IMR-90 (cell line): ENCODE measurements at regions not wholly inside any gene's neighbourhood (a gene's known extent, or its start where the extent isn't known, plus 50 kb on each side); places are given as distances from the start of the nearest gene placed in this dataset.

ENCODE experiments used
- ATAC-seq: fragments of 200-7000 bp; cut with Tn5 transposase; 2 replicates; pipeline ENCODE4 v1.9.1; 2020; ENCODE audit warnings: low read depth, mild to moderate bottlenecking, moderate library complexity
- BruUV-seq: library from RNA; stranded (reverse); fragments of 400-500 nt; replicated peaks from 2 replicates; lab custom pipeline; 2021; lab: Mats Ljungman, UMichigan
- CTCF ChIA-PET: fragments of 300-600 bp; formaldehyde crosslinking; extraction: SDS; loops from one replicate; lab custom pipeline; 2021; ENCODE audit warnings: antibody characterized with exemption; lab: Yijun Ruan, JAX
- POLR2A ChIA-PET: fragments of 300-600 bp; sonication (Branson Sonifier 250); formaldehyde crosslinking; loops from one replicate; lab custom pipeline; 2022; ENCODE audit warnings: antibody characterized with exemption; ENCODE audit not compliant: unreplicated experiment; lab: Charles Lee
- DNase-seq: peaks from one replicate; pipeline ENCODE4 v3.0.0; 2013
- H2AFZ ChIP-seq: replicated peaks from 2 replicates; pipeline ENCODE3; 2013; ENCODE audit warnings: low read length, mild to moderate bottlenecking; ENCODE audit not compliant: poor library complexity
- H2AK5ac ChIP-seq: 2 replicates; pipeline ENCODE4 v1.6.1; 2013; ENCODE audit warnings: low read depth, low read length, inconsistent platforms
- H2AK9ac ChIP-seq: replicated peaks from 2 replicates; pipeline ENCODE3; 2013; ENCODE audit warnings: mild to moderate bottlenecking, low read depth, low read length, moderate library complexity; ENCODE audit not compliant: poor library complexity
- H2BK120ac ChIP-seq: 2 replicates; pipeline ENCODE4 v1.6.1; 2013; ENCODE audit warnings: low read depth, low read length, inconsistent platforms
- H2BK15ac ChIP-seq: 3 replicates; pipeline ENCODE4 v1.6.1; 2013; ENCODE audit warnings: low read depth, low read length, inconsistent platforms
- H2BK20ac ChIP-seq: 2 replicates; pipeline ENCODE4 v1.6.1; 2013; ENCODE audit warnings: low read depth, mild to moderate bottlenecking, inconsistent platforms, low read length, moderate library complexity
- H2BK5ac ChIP-seq: 2 replicates; pipeline ENCODE4 v1.6.1; 2013; ENCODE audit warnings: mild to moderate bottlenecking, low read depth, low read length, inconsistent platforms; ENCODE audit not compliant: poor library complexity, severe bottlenecking
- H3K14ac ChIP-seq: replicated peaks from 2 replicates; pipeline ENCODE4 v1.6.1; 2013; ENCODE audit warnings: low read depth, low read length, inconsistent platforms
- H3K18ac ChIP-seq: 2 replicates; pipeline ENCODE4 v1.6.1; 2013; ENCODE audit warnings: low read depth, low read length, control low read depth
- H3K23ac ChIP-seq: 2 replicates; pipeline ENCODE4 v1.6.1; 2013; ENCODE audit warnings: low read depth, low read length, inconsistent platforms
- H3K27ac ChIP-seq: 2 replicates; pipeline ENCODE4 v1.5.1; 2013; ENCODE audit warnings: mild to moderate bottlenecking, control low read depth, low read length; ENCODE audit not compliant: insufficient read depth
- H3K27me3 ChIP-seq: 2 replicates; pipeline ENCODE4 v1.6.1; 2013; ENCODE audit warnings: low read length; ENCODE audit not compliant: control insufficient read depth, insufficient read depth
- H3K36me3 ChIP-seq: 2 replicates; pipeline ENCODE4 v1.6.1; 2013; ENCODE audit warnings: low read length, mixed read lengths; ENCODE audit not compliant: control insufficient read depth, insufficient read depth
- H3K4ac ChIP-seq: 2 replicates; pipeline ENCODE4 v1.6.1; 2013; ENCODE audit warnings: low read depth, low read length, inconsistent platforms
- H3K4me1 ChIP-seq: 2 replicates; pipeline ENCODE4 v1.6.1; 2013; ENCODE audit warnings: low read length, mixed read lengths; ENCODE audit not compliant: control insufficient read depth, insufficient read depth
- H3K4me2 ChIP-seq: 2 replicates; pipeline ENCODE4 v1.6.1; 2013; ENCODE audit warnings: low read depth, mild to moderate bottlenecking, control low read depth, low read length, moderate library complexity
- H3K4me3 ChIP-seq: 2 replicates; pipeline ENCODE4 v1.5.1; 2013; ENCODE audit warnings: low read depth, mild to moderate bottlenecking, control low read depth, low read length, moderate library complexity; ENCODE audit not compliant: insufficient read depth
- H3K56ac ChIP-seq: 2 replicates; pipeline ENCODE4 v1.6.1; 2013; ENCODE audit warnings: low read length, inconsistent platforms; ENCODE audit not compliant: insufficient read depth; ENCODE audit errors: extremely low read depth
- H3K79me1 ChIP-seq, 2 experiments: 2 replicates each; pipeline ENCODE4 v1.6.1; 2013; ENCODE audit warnings: low read length in 2 of 2, inconsistent platforms in 1 of 2, low read depth in 1 of 2
- H3K9ac ChIP-seq: 2 replicates; pipeline ENCODE4 v1.6.1; 2013; ENCODE audit warnings: low read depth, low read length, control low read depth
- H3K9me1 ChIP-seq: 2 replicates; pipeline ENCODE4 v1.6.1; 2013; ENCODE audit warnings: low read length, inconsistent platforms; ENCODE audit not compliant: insufficient read depth
- H3K9me3 ChIP-seq: 2 replicates; pipeline ENCODE4 v1.6.1; 2013; ENCODE audit warnings: low read length; ENCODE audit not compliant: control insufficient read depth, insufficient read depth
- H4K20me1 ChIP-seq: 2 replicates; pipeline ENCODE4 v1.6.1; 2013; ENCODE audit warnings: low read length, inconsistent platforms; ENCODE audit not compliant: insufficient read depth
- H4K5ac ChIP-seq: 2 replicates; pipeline ENCODE4 v1.6.1; 2013; ENCODE audit warnings: mild to moderate bottlenecking, low read depth, low read length, control low read depth
- H4K8ac ChIP-seq, 2 experiments: 2 replicates each; pipeline ENCODE4 v1.6.1; 2013; ENCODE audit warnings: low read depth in 2 of 2, low read length in 2 of 2, control low read depth in 1 of 2, inconsistent platforms in 1 of 2
- H4K91ac ChIP-seq: 2 replicates; pipeline ENCODE4 v1.6.1; 2013; ENCODE audit warnings: low read depth, low read length, inconsistent platforms; ENCODE audit not compliant: insufficient read depth
- BHLHE40 ChIP-seq: fragments of 150-350 bp; IDR thresholded peaks from 2 replicates; pipeline ENCODE4 v1.6.1; 2016; ENCODE audit warnings: mild to moderate bottlenecking, low read depth, low read length
- CEBPB ChIP-seq: IDR thresholded peaks from 2 replicates; pipeline ENCODE4 v1.6.1; 2012; ENCODE audit warnings: low read depth, low read length, improper control_type of control experiment
- CHD1 ChIP-seq: IDR thresholded peaks from 2 replicates; pipeline ENCODE4 v1.6.1; 2012; ENCODE audit warnings: low read depth, low read length, improper control_type of control experiment
- CTCF ChIP-seq: conservative IDR thresholded peaks from 2 replicates; pipeline ENCODE4 v1.5.1; 2012; ENCODE audit warnings: mild to moderate bottlenecking, low read depth, low read length, improper control_type of control experiment
- MAFK ChIP-seq: IDR thresholded peaks from 2 replicates; pipeline ENCODE4 v1.6.1; 2012; ENCODE audit warnings: low read depth, low read length, improper control_type of control experiment
- MXI1 ChIP-seq: IDR thresholded peaks from 2 replicates; pipeline ENCODE4 v1.6.1; 2012; ENCODE audit warnings: low read depth, mild to moderate bottlenecking, low read length, moderate library complexity, borderline replicate concordance
- POLR2A ChIP-seq: IDR thresholded peaks from 2 replicates; pipeline ENCODE4 v1.6.1; 2012; ENCODE audit warnings: mild to moderate bottlenecking, low read depth, low read length
- RAD21 ChIP-seq: IDR thresholded peaks from 2 replicates; pipeline ENCODE4 v1.6.1; 2012; ENCODE audit warnings: low read length, improper control_type of control experiment
- RCOR1 ChIP-seq: IDR thresholded peaks from 2 replicates; pipeline ENCODE4 v1.6.1; 2012; ENCODE audit warnings: mild to moderate bottlenecking, low read length, improper control_type of control experiment; ENCODE audit not compliant: insufficient replicate concordance
- RFX5 ChIP-seq: IDR thresholded peaks from 2 replicates; pipeline ENCODE4 v1.8.0; 2012; ENCODE audit warnings: low read depth, mild to moderate bottlenecking, low read length, moderate library complexity
- USF2 ChIP-seq: fragments of 150-350 bp; IDR thresholded peaks from 2 replicates; pipeline ENCODE4 v1.6.1; 2017; ENCODE audit warnings: mild to moderate bottlenecking, antibody characterized with exemption, low read length, low read depth
- WGBS, 2 experiments: methylation state at CpG; one replicate each; pipeline versions ENCODE4 v1.1.5 to v1.1.7; 2013; ENCODE audit warnings: missing lambda C conversion rate in 2 of 2; ENCODE audit not compliant: insufficient read length in 1 of 2; ENCODE audit errors: extremely low coverage in 2 of 2; 5-methylcytosine and 5-hydroxymethylcytosine counted together
- dilution Hi-C: fragments of 300-500 bp; cut with HindIII; formaldehyde crosslinking; loops from one replicate; pipeline ENCODE4 v1.14.3; 2018; ENCODE audit warnings: low sequenced_read_pairs; ENCODE audit not compliant: unreplicated experiment
- in situ Hi-C: fragments of 300-500 bp; cut with MboI; formaldehyde crosslinking; loops from 3 replicates; pipeline ENCODE4 v1.14.3; 2019; ENCODE audit warnings: low sequenced_read_pairs, inconsistent platforms, mixed read lengths
- intact Hi-C: fragments of 100-400 bp; cut with micrococcal nuclease; formaldehyde crosslinking; loops from 2 replicates; pipeline ENCODE4 v1.10.0; 2022

GRCh38 chr21:38668067-38668466 is 137.7 kb upstream of the ETS2 start:
- dilution Hi-C loops (no loop called here), intact Hi-C loops (loop anchor here (2.0 kb wide), 1 partner anchor 471 kb away; no protein-coding TSS in a partner anchor), in situ Hi-C loops (no loop called here)
- no peak overlapping the region for H2AFZ ChIP-seq
- no peak overlapping the region for H3K14ac ChIP-seq
- H4K8ac ChIP-seq: no peak overlapping the region
- no peaks in the 10 kb centered on the region for H3K9me1 ChIP-seq
- no peak overlapping the region for H3K9ac ChIP-seq
- BruUV-seq: no TSS peak
- CTCF ChIA-PET: interaction anchor here (1.5 kb wide), 1 partner anchor 44 kb away, joined by 3 read pairs; no protein-coding TSS in a partner anchor
- H4K20me1 ChIP-seq: no peaks in the 10 kb centered on the region
- H3K79me1 ChIP-seq: no peaks in the 10 kb centered on the region
- no peak overlapping the region for H3K18ac ChIP-seq
- H3K9me3 ChIP-seq: peaks cover 3% of the 10 kb centered on the region; the same call in 1 of the 2 replicates
- no peak overlapping the region for H4K5ac ChIP-seq
- H3K27me3 ChIP-seq: peaks cover 83% of the 10 kb centered on the region
- H2AK9ac ChIP-seq: no peak overlapping the region
- no peak overlapping the region for H3K4me2 ChIP-seq
- no peak overlapping the region for H4K91ac ChIP-seq
- no peak overlapping the region for H3K23ac ChIP-seq
- H2AK5ac ChIP-seq: no peak overlapping the region
- H2BK5ac ChIP-seq: no peak overlapping the region
- no peak overlapping the region for H3K4me3 ChIP-seq
- H3K4ac ChIP-seq: no peak overlapping the region
- H3K56ac ChIP-seq: no peak overlapping the region
- no peaks in the 10 kb centered on the region for H3K36me3 ChIP-seq
- POLR2A ChIA-PET: no interaction called here
- 38% methylated on average over 1 of the region's 1 CpG; no CpG with 5 or more reads in 1 of the 2 experiments for WGBS, 2 experiments
- no peak for TF ChIP-seq CHD1
- TF ChIP-seq POLR2A: no peak
- TF ChIP-seq USF2: no peak
- no peak for TF ChIP-seq RCOR1
- TF ChIP-seq RAD21: no peak
- no peak for TF ChIP-seq CTCF
- TF ChIP-seq MXI1: no peak
- TF ChIP-seq BHLHE40: no peak
- no peak for TF ChIP-seq RFX5
- TF ChIP-seq CEBPB: no peak
- no peak for TF ChIP-seq MAFK
- no peak overlapping the region for H3K27ac ChIP-seq
- H2BK15ac ChIP-seq: no peak overlapping the region
- ATAC-seq: no peak
- H2BK120ac ChIP-seq: no peak overlapping the region
- H2BK20ac ChIP-seq: no peak overlapping the region
- H3K4me1 ChIP-seq: no peaks in the 10 kb centered on the region
- DNase-seq: no peak
